ENCODE measurements at regions not wholly inside any gene's neighbourhood (a gene's known extent, or its start where the extent isn't known, plus 50 kb on each side); places are given as distances from the start of the nearest gene placed in this dataset.

GRCh38 chr12:130236446-130236845 is 74.2 kb downstream of the FZD10 start:
- H3K27me3 ChIP-seq (replicated peaks) = no peaks in the 10 kb centered on the region
- DNase-seq = no peak
- in situ Hi-C loops (cut with HindIII; ENCODE audit: low pct_ligation_motif_present, low sequenced_read_pairs) = no loop called here
- TF ChIP-seq, protein P1, sequence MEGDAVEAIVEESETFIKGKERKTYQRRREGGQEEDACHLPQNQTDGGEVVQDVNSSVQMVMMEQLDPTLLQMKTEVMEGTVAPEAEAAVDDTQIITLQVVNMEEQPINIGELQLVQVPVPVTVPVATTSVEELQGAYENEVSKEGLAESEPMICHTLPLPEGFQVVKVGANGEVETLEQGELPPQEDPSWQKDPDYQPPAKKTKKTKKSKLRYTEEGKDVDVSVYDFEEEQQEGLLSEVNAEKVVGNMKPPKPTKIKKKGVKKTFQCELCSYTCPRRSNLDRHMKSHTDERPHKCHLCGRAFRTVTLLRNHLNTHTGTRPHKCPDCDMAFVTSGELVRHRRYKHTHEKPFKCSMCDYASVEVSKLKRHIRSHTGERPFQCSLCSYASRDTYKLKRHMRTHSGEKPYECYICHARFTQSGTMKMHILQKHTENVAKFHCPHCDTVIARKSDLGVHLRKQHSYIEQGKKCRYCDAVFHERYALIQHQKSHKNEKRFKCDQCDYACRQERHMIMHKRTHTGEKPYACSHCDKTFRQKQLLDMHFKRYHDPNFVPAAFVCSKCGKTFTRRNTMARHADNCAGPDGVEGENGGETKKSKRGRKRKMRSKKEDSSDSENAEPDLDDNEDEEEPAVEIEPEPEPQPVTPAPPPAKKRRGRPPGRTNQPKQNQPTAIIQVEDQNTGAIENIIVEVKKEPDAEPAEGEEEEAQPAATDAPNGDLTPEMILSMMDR (IDR thresholded peaks at IDR 0.05; ENCODE audit: low read depth, low read length, missing control alignments) = no peak
- no peak overlapping the region for H3K27ac ChIP-seq
- no peak overlapping the region for H3K4me3 ChIP-seq (ENCODE audit: low read depth, low read length)
- H3K36me3 ChIP-seq (replicated peaks) = no peaks in the 10 kb centered on the region

GRCh38 chr12:130240831-130241590 is 78.7 kb downstream of the FZD10 start:
- in situ Hi-C loops (cut with HindIII; ENCODE audit: low pct_ligation_motif_present, low sequenced_read_pairs) = no loop called here
- Histone ChIP-seq H3K36me3 (replicated peaks) (no peaks in the 10 kb centered on the region), H3K27ac (no peak overlapping the region), H3K4me3 (ENCODE audit: low read depth, low read length) (no peak overlapping the region), H3K27me3 (replicated peaks) (no peaks in the 10 kb centered on the region)
- no peak for DNase-seq
- TF ChIP-seq, protein P1 (IDR thresholded peaks at IDR 0.05; ENCODE audit: low read depth, low read length, missing control alignments) = no peak

- Histone ChIP-seq H3K27me3 (replicated peaks) (no peaks in the 10 kb centered on the region), H3K4me3 (ENCODE audit: low read depth, low read length) (no peak overlapping the region), H3K27ac (no peak overlapping the region), H3K36me3 (replicated peaks) (no peaks in the 10 kb centered on the region)
- TF ChIP-seq, protein P1 (IDR thresholded peaks at IDR 0.05; ENCODE audit: low read depth, low read length, missing control alignments) = no peak
- no peak for DNase-seq
- in situ Hi-C loops (cut with HindIII; ENCODE audit: low pct_ligation_motif_present, low sequenced_read_pairs) = no loop called here
Observed at GRCh38 chr12:130242506-130242905, 80.2 kb downstream of the FZD10 start.

DNA sequence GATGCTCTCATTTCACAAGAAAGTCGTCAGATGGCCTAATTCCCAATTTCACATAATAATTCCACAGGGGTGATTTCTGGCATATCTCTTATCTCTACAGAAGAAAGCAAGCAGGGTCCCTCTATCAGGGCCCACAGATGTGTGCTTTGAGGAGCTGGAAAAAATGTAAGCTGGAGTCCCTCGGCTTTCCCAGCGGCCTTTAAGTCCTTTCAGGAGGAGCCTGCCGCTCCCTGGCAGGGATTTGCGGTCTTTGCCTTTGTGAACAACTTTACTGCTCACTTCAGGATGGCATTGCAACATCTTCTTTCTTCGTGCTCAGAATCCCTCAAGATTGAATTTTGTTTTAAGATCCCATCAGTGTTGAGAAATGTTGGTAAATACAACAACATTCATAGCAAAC is 83.0 kb downstream of the FZD10 start:
- Histone ChIP-seq H3K36me3 (replicated peaks) (no peaks in the 10 kb centered on the region), H3K27ac (no peak overlapping the region), H3K4me3 (ENCODE audit: low read depth, low read length) (no peak overlapping the region), H3K27me3 (replicated peaks) (no peaks in the 10 kb centered on the region)
- TF ChIP-seq, protein P1 (IDR thresholded peaks at IDR 0.05; ENCODE audit: low read depth, low read length, missing control alignments) = no peak
- DNase-seq = no peak
- in situ Hi-C loops (cut with HindIII; ENCODE audit: low pct_ligation_motif_present, low sequenced_read_pairs) = no loop called here

DNA sequence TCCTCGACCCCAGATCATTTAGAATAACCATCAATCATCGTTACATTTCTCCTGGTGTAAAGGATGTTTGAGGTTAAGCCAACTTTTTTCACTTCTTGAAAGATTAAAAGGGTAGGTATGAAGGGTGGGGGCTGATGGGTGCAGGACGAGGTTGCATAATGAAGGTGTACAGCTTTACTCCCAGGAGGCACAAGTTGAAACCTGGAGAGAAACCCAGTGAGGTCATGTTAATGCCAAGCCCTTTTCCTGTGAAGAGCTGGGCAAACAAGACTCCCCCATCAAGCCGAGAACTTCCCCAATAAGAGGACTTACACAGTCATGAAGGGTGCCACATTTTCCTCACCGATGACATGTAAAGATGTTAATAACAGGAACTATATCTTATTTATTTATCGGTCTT is 84.3 kb downstream of the FZD10 start:
- in situ Hi-C loops (cut with HindIII; ENCODE audit: low pct_ligation_motif_present, low sequenced_read_pairs) = no loop called here
- H3K27ac ChIP-seq = no peak overlapping the region
- no peaks in the 10 kb centered on the region for H3K36me3 ChIP-seq (replicated peaks)
- DNase-seq = no peak
- TF ChIP-seq, protein P1 (IDR thresholded peaks at IDR 0.05; ENCODE audit: low read depth, low read length, missing control alignments) = no peak
- H3K27me3 ChIP-seq (replicated peaks) = no peaks in the 10 kb centered on the region
- H3K4me3 ChIP-seq (ENCODE audit: low read depth, low read length) = no peak overlapping the region
